Omental fat pad (tissue), 3 donors: ENCODE measurements at regions not wholly inside any gene's neighbourhood (a gene's known extent, or its start where the extent isn't known, plus 50 kb on each side); places are given as distances from the start of the nearest gene placed in this dataset.

Source experiments
- ATAC-seq: fragments of 150-250 bp; one replicate; pipeline ENCODE4 v1.9.1; 2016; ENCODE audit warnings: mild to moderate bottlenecking, moderate library complexity; ENCODE audit not compliant: low FRiP score
- DNase-seq: peaks from one replicate; pipeline ENCODE4 v3.0.0-alpha.2; 2019; ENCODE audit warnings: low spot score
- TF ChIP-seq, protein P1 (sequence below), 3 donors: fragments of 450-650 bp; IDR thresholded peaks; one replicate each; pipeline ENCODE4 v1.5.1; 2016 to 2017; ENCODE audit warnings: antibody characterized with exemption in 3 of 3, mild to moderate bottlenecking in 3 of 3, moderate library complexity in 2 of 3

DNA sequence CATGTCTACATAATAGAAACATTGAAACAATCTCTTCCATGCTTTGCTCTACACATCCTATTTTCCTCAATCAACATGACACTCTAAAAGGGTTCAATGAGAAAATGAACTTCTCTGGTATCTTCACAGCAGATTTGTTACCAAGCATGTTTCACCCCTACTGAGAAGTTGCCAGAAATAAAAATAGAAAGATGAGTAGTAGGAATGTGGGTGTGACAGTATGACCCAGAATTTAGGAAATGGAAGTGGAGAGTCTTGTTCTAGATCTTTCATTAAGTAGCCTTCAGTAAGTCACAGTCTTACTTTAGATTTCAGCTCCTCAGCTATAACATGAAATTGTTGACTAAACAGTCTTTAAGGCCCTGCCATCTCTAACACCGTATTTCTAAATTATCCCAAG is 581.8 kb downstream of the EFNA5 start:
- DNase-seq (no peak), ATAC-seq (no peak)
- TF ChIP-seq, protein P1, sequence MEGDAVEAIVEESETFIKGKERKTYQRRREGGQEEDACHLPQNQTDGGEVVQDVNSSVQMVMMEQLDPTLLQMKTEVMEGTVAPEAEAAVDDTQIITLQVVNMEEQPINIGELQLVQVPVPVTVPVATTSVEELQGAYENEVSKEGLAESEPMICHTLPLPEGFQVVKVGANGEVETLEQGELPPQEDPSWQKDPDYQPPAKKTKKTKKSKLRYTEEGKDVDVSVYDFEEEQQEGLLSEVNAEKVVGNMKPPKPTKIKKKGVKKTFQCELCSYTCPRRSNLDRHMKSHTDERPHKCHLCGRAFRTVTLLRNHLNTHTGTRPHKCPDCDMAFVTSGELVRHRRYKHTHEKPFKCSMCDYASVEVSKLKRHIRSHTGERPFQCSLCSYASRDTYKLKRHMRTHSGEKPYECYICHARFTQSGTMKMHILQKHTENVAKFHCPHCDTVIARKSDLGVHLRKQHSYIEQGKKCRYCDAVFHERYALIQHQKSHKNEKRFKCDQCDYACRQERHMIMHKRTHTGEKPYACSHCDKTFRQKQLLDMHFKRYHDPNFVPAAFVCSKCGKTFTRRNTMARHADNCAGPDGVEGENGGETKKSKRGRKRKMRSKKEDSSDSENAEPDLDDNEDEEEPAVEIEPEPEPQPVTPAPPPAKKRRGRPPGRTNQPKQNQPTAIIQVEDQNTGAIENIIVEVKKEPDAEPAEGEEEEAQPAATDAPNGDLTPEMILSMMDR (IDR thresholded peaks at IDR 0.05) = no peak

DNA sequence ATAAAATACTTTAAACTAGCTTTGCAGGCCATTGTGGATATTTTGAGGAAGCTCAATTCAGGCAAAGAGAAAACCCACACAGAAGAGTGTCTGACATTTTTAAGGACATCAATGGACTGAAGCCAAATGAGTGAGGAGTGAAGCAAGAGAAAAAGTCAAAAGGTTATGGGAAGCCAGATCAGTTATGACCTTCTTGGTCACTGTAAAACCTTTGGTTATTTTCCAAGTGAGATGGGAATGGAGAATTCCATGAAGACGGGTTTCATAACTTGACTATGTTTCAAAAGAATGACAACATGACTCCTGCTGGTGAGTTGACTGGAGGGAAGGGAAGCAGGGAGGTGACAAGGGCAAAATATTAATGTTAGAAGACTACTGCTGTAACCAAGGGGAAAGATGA is 585.2 kb downstream of the EFNA5 start:
- ATAC-seq (no peak), DNase-seq (no peak)
- TF ChIP-seq, protein P1 (IDR thresholded peaks at IDR 0.05) = no peak

DNA sequence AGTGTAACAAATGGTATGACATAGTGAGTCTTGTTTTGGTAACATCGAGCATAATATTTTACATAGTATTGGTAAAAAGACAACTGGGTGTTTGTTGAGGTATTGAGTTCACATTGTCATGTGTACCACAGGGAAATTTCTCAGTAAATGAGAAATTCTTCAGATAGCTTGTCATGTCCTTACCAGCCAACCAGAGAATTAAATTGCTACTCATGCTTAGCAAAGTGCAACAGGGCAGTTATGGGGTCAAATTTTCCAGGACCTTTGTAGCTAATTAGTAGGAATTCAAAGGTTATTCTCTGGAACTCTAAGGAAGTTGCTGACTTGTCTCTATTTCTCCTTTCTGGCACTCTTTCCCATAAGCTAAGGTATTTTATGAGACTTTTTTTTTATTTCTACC is 595.7 kb downstream of the EFNA5 start:
- TF ChIP-seq, protein P1 (IDR thresholded peaks at IDR 0.05) = no peak
- DNase-seq = no peak
- ATAC-seq = no peak

DNA sequence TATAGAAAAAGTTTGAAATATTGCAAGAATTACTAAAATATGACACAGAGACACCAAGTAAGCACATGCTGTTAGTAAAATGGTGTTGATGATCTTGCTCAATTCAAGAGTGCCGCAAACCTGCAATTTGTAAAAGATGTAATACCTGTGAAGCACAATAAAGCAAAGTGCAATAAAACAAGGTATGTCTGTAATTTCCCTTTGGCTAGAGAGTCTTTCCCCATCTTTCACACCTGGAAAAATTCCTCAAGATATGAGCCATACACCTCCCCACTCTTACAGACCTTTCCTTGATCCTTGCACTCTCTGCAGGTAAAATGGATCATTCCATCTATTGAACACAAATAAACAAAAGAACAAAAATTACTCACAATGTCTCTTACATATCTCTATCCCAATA is 597.8 kb downstream of the EFNA5 start:
- DNase-seq (no peak), ATAC-seq (no peak)
- TF ChIP-seq, protein P1 (IDR thresholded peaks at IDR 0.05) = no peak

DNA sequence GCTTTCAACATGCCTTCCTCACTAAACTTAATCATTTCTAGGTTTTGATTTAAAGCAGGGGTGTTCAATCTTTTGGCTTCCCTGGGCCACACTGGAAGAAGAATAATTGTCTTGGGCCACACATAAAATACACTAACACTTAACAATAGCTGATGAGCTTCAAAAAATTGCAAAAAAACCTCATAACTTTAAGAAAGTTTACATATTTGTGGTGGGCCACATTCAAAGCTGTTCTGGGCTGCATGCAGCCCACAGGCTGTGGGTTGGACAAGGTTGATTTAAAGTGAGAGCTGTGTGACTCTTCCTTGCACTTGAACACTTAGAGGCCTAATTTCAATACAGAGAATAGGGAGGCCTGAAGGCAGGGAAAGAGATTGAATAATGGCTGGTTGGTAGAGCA is 598.3 kb downstream of the EFNA5 start:
- no peak for DNase-seq
- ATAC-seq = no peak
- TF ChIP-seq, protein P1 (IDR thresholded peaks at IDR 0.05) = no peak

DNA sequence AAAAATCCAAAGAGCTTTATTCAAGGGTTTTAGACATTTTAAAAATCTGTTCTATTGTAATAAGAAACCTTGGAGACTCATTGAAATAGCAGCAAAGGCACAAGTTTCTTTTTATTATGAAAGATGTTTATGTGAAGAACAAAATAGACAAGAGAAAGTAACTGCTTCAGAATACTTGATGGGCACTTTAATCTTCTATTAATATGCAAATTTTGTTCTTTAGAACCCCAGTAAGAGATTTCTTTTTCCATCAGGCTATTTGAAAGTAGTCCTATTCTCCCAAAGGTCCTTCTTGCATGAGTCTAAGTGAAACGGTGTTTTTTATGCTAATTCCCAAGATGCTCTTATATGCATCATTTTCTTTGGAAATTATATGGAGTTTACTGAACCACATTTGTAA is 602.0 kb downstream of the EFNA5 start:
- TF ChIP-seq, protein P1 (IDR thresholded peaks at IDR 0.05) = no peak
- no peak for ATAC-seq
- no peak for DNase-seq

DNA sequence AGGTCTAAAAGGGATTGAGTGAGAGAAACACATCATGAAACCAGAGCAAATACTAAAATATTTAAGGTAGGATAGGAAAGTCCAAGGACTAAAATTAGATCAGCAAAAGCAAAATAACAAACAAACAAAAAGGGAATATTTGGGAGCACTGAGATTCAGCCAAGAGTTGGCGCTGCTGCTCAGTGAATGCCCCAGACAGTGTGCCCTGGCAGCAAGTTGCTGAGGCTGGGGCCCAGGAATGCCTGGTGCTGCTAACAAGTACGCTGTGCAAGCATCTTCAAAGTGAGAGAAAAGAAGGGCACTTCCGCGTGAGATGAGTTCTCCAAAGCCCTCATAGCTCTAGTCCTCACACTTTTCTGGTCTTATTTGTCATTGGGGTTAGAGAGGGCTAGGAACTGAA is 603.3 kb downstream of the EFNA5 start:
- DNase-seq (no peak), ATAC-seq (no peak)
- TF ChIP-seq, protein P1 (IDR thresholded peaks at IDR 0.05) = no peak
